Lung (tissue), 11 donors: ENCODE measurements at regions not wholly inside any gene's neighbourhood (a gene's known extent, or its start where the extent isn't known, plus 50 kb on each side); places are given as distances from the start of the nearest gene placed in this dataset.
A peak's percentile ranks its signal among the peaks of the same experiment; 100 is the strongest.

Source experiments
- ATAC-seq: fragments of 200-7000 bp; cut with Tn5 transposase; one replicate; pipeline ENCODE4 v1.9.1; 2020; ENCODE audit warnings: moderate number of reproducible peaks; ENCODE audit not compliant: insufficient read depth, low FRiP score
- DNase-seq, 3 donors: peaks; one replicate each; pipeline ENCODE4 v3.0.0-alpha.2; 2013 to 2017
- H3K27ac ChIP-seq, 2 donors: one replicate each; pipeline ENCODE4 v1.5.1; 2013; ENCODE audit warnings: mild to moderate bottlenecking in 2 of 2, moderate library complexity in 2 of 2, control low read depth in 1 of 2, inconsistent platforms in 1 of 2, low read depth in 1 of 2, low read length in 1 of 2
- H3K27me3 ChIP-seq, 3 donors: one replicate each; pipeline ENCODE4 v1.5.1; 2013; ENCODE audit warnings: low read length in 2 of 3; ENCODE audit not compliant: control insufficient read depth in 3 of 3, insufficient read depth in 3 of 3
- H3K36me3 ChIP-seq, 4 donors: one replicate each; pipeline ENCODE4 v1.5.1; 2013; ENCODE audit warnings: low read length in 4 of 4, mild to moderate bottlenecking in 1 of 4, moderate library complexity in 1 of 4; ENCODE audit not compliant: control insufficient read depth in 4 of 4, insufficient read depth in 4 of 4
- H3K4me1 ChIP-seq, 5 donors: one replicate each; pipeline ENCODE4 v1.5.1; 2013; ENCODE audit warnings: low read length in 5 of 5, mild to moderate bottlenecking in 2 of 5, moderate library complexity in 1 of 5; ENCODE audit not compliant: control insufficient read depth in 5 of 5, insufficient read depth in 5 of 5
- H3K4me3 ChIP-seq: one replicate; pipeline ENCODE4 v1.5.1; 2013; ENCODE audit warnings: mild to moderate bottlenecking, control low read depth, moderate library complexity
- H3K9ac ChIP-seq, 2 donors: one replicate each; pipeline ENCODE4 v1.5.1; 2013; ENCODE audit warnings: low read length in 2 of 2, control low read depth in 1 of 2; ENCODE audit not compliant: insufficient read depth in 1 of 2
- H3K9me3 ChIP-seq, 4 donors: one replicate each; pipeline ENCODE4 v1.5.1; 2013; ENCODE audit warnings: low read length in 3 of 4, mild to moderate bottlenecking in 1 of 4, moderate library complexity in 1 of 4; ENCODE audit not compliant: control insufficient read depth in 4 of 4, insufficient read depth in 3 of 4
- WGBS, 2 donors: extraction: QIAGEN DNeasy Blood & Tissue Kit; methylation state at CpG; one replicate each; pipeline ENCODE4 v1.1.7; 2013; 5-methylcytosine and 5-hydroxymethylcytosine counted together
- TF ChIP-seq, protein P1 (sequence below): IDR thresholded peaks from 2 replicates; pipeline ENCODE4 v1.5.1; 2012; ENCODE audit warnings: mild to moderate bottlenecking; ENCODE audit errors: control extremely low read depth, extremely low read depth
- donor health status: control.
- donor health status: control.
- donor health status: Bipolar disorder and iron deficiency.
- donor health status: healthy.
- donor health status: DM: yes; HTN: yes; CAD: no.

DNA sequence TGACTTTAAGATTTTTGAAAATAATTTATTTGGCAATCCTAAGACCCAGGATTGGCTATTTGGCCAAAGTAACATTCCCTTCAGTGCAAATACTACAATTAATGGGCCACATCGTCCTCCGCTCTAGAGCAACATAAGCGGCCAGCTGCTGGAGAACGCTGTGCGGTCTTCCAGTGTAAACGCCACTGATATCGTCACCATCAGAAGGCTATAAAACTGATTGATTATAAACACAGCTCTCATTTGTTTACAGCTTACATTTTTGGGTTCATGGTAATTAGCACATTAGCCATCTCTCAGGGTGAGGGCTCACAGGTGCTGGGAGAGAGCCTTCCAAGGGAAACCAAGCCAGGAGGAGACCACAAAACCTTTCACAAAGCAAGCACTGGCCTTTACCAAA lies 130.1 kb upstream of the BMP4 start:
- Histone ChIP-seq H3K4me1 (peaks cover 0 to 24% (median 3%) of the 10 kb centered on the region in 5 donors), H3K36me3 (no peaks in the 10 kb centered on the region), H3K9ac (no peak overlapping the region), H3K4me3 (no peak overlapping the region), H3K27me3 (no peaks in the 10 kb centered on the region), H3K9me3 (no peaks in the 10 kb centered on the region), H3K27ac (no peak overlapping the region)
- 61 to 79% methylated on average over 7 of the region's 7 CpGs for WGBS, 2 donors
- DNase-seq, result peak; percentile 63 to 84 (median 81)
- TF ChIP-seq, protein P1, sequence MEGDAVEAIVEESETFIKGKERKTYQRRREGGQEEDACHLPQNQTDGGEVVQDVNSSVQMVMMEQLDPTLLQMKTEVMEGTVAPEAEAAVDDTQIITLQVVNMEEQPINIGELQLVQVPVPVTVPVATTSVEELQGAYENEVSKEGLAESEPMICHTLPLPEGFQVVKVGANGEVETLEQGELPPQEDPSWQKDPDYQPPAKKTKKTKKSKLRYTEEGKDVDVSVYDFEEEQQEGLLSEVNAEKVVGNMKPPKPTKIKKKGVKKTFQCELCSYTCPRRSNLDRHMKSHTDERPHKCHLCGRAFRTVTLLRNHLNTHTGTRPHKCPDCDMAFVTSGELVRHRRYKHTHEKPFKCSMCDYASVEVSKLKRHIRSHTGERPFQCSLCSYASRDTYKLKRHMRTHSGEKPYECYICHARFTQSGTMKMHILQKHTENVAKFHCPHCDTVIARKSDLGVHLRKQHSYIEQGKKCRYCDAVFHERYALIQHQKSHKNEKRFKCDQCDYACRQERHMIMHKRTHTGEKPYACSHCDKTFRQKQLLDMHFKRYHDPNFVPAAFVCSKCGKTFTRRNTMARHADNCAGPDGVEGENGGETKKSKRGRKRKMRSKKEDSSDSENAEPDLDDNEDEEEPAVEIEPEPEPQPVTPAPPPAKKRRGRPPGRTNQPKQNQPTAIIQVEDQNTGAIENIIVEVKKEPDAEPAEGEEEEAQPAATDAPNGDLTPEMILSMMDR, result no peak
- no peak for ATAC-seq

DNA sequence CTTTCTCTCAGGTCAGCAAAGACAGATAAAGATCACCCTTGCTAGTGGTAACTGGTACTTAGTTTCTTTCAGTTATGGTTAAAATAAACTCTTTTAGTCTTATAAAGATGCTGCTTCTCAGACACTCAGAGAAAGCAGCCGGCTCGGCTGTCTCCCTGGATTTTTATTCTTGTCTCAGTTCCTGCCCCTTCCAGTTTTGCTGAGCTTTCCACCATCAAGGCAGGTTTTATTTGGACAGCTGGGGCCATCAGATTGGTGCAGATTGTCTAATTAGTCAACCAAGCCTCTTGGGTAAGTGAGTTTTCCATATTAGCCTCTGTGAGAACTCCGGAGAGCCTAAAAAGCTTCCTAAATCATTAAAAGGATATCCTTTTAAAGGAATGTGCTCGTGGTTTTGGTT lies 130.8 kb upstream of the BMP4 start:
- H3K27ac ChIP-seq, result no peak overlapping the region
- no peaks in the 10 kb centered on the region for H3K36me3 ChIP-seq
- no peaks in the 10 kb centered on the region for H3K9me3 ChIP-seq
- ATAC-seq (no peak), DNase-seq (no peak)
- H3K4me1 ChIP-seq, result peaks cover 0 to 24% (median 3%) of the 10 kb centered on the region in 5 donors
- no peaks in the 10 kb centered on the region for H3K27me3 ChIP-seq
- H3K4me3 ChIP-seq, result no peak overlapping the region
- TF ChIP-seq, protein P1, result no peak
- 35 to 46% methylated on average over 4 of the region's 4 CpGs for WGBS, 2 donors
- H3K9ac ChIP-seq, result no peak overlapping the region

DNA sequence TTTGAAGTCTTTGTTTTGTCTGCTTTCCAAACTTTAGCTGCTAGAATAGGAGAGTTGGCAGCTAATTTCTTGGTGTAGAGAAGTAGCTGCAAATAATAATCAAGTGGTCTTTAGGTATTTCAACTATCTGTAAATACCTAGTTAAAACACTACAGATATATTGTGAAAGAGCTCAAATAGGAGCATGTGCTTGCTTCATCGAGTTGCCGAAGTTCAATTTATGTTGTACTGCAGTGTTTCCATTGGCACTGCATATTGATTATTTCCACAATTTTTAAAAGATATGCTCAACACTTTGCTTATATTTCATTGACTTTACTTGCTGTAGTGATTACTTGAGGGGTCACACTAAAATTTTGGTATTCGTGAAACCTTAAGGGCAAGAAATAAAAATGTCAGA lies 131.6 kb upstream of the BMP4 start:
- Histone ChIP-seq H3K9ac (no peak overlapping the region), H3K36me3 (no peaks in the 10 kb centered on the region), H3K27me3 (no peaks in the 10 kb centered on the region), H3K4me3 (no peak overlapping the region), H3K27ac (no peak overlapping the region), H3K4me1 (peaks cover 0 to 24% (median 3%) of the 10 kb centered on the region in 5 donors), H3K9me3 (peaks cover 0 to 2% (median 0%) of the 10 kb centered on the region in 4 donors)
- TF ChIP-seq, protein P1, result no peak
- WGBS, 2 donors, result 83 to 85% methylated on average over 3 of the region's 3 CpGs
- DNase-seq, result no peak
- no peak for ATAC-seq

DNA sequence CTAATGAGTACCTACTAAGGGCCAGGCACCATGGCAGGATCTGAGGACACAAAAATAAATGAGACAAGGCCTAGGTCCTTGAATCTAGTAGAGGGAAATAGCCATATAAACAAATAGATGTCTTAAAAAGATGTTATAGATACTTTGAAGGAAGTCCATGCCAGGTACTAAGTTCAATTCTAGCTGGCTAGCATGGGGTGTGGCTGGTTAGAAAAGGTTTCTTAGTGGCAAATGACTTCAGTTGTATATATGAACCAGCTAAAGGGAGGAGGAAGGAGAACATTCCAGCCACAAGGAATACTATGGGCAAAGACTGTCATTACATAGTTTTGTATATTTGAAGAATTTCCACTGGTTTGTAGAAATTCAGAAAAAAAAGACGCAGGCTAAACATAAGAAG lies 133.6 kb upstream of the BMP4 start:
- 89 to 95% methylated on average over 1 of the region's 1 CpG for WGBS, 2 donors
- H3K4me1 ChIP-seq, result peaks cover 0 to 19% (median 3%) of the 10 kb centered on the region in 5 donors
- H3K36me3 ChIP-seq, result no peaks in the 10 kb centered on the region
- peaks cover 0 to 4% (median 3%) of the 10 kb centered on the region in 4 donors for H3K9me3 ChIP-seq
- no peak overlapping the region for H3K9ac ChIP-seq
- DNase-seq (no peak), ATAC-seq (no peak)
- no peak overlapping the region for H3K27ac ChIP-seq
- no peak overlapping the region for H3K4me3 ChIP-seq
- H3K27me3 ChIP-seq, result no peaks in the 10 kb centered on the region
- TF ChIP-seq, protein P1, result no peak
